Lower lobe of right lung (tissue), 2 donors: ENCODE measurements at regions not wholly inside any gene's neighbourhood (a gene's known extent, or its start where the extent isn't known, plus 50 kb on each side); places are given as distances from the start of the nearest gene placed in this dataset.
A peak's percentile ranks its signal among the peaks of the same experiment; 100 is the strongest.
"Not testable (repeated sequence)": the region's sequence is repeated elsewhere in the genome, so short reads cannot be mapped to it uniquely, and the experiment has no call there.

Source experiments
- ATAC-seq, 2 donors: fragments of 200-7000 bp; cut with Tn5 transposase; one replicate each; pipeline ENCODE4 v1.9.1; 2020 to 2022; ENCODE audit warnings: mild to moderate bottlenecking in 2 of 2, moderate library complexity in 2 of 2
- DNase-seq: peaks from one replicate; pipeline ENCODE4 v3.0.0-alpha.2; 2020
- H3K27ac ChIP-seq: fragments of 200-600 bp; one replicate; pipeline ENCODE4 v1.8.0; 2022
- H3K27me3 ChIP-seq: fragments of 200-600 bp; one replicate; pipeline ENCODE4 v1.8.0; 2022; ENCODE audit warnings: low read depth
- H3K36me3 ChIP-seq: fragments of 200-600 bp; one replicate; pipeline ENCODE4 v1.8.0; 2022; ENCODE audit warnings: mild to moderate bottlenecking
- H3K4me1 ChIP-seq: fragments of 200-600 bp; one replicate; pipeline ENCODE4 v1.8.0; 2022
- H3K4me3 ChIP-seq: fragments of 200-600 bp; one replicate; pipeline ENCODE4 v1.8.0; 2022; ENCODE audit warnings: mild to moderate bottlenecking
- H3K9me3 ChIP-seq: fragments of 200-600 bp; one replicate; pipeline ENCODE4 v1.8.0; 2022
- CTCF ChIP-seq: fragments of 200-600 bp; IDR thresholded peaks from one replicate; pipeline ENCODE4 v1.8.0; 2022; ENCODE audit warnings: antibody characterized with exemption, mild to moderate bottlenecking
- intact Hi-C: fragments of 100-400 bp; cut with DNase I; formaldehyde crosslinking; loops from one replicate; pipeline ENCODE4 v1.11.0; 2022
- donor health status: DM: no; HTN: yes; CAD: no; lungs with severe emphysema.

- intact Hi-C loops, result no loop called here
- H3K4me1 ChIP-seq, result peaks cover 40% of the 10 kb centered on the region
- peak overlapping the region; percentile 70 for H3K27ac ChIP-seq
- no peaks in the 10 kb centered on the region for H3K36me3 ChIP-seq
- no peaks in the 10 kb centered on the region for H3K9me3 ChIP-seq
- TF ChIP-seq CTCF, result no peak
- no peaks in the 10 kb centered on the region for H3K27me3 ChIP-seq
- ATAC-seq (peak in 1 of 2 donors; percentile 13), DNase-seq (no peak)
- no peak overlapping the region for H3K4me3 ChIP-seq
Observed at GRCh38 chr20:53866794-53867740, 203.3 kb downstream of the BCAS1 start.

GRCh38 chr20:53865901-53866793, 204.2 kb downstream of the BCAS1 start:
- DNase-seq (no peak), ATAC-seq (peak; percentile 83 to 91)
- Histone ChIP-seq H3K9me3 (no peaks in the 10 kb centered on the region), H3K36me3 (no peaks in the 10 kb centered on the region), H3K27me3 (no peaks in the 10 kb centered on the region), H3K4me1 (peaks cover 35% of the 10 kb centered on the region), H3K27ac (peak overlapping the region; percentile 70), H3K4me3 (peak overlapping the region; percentile 27)
- intact Hi-C loops, result no loop called here
- TF ChIP-seq CTCF, result no peak

GRCh38 chr20:53864765-53865683, 205.4 kb downstream of the BCAS1 start:
- H3K9me3 ChIP-seq, DNase-seq, ATAC-seq, intact Hi-C loops, H3K27me3 ChIP-seq, H3K4me3 ChIP-seq, H3K36me3 ChIP-seq: not testable (repeated sequence)
- Histone ChIP-seq H3K4me1 (peaks cover 31% of the 10 kb centered on the region), H3K27ac (peak overlapping the region; percentile 70)

GRCh38 chr20:53863923-53864641, 206.3 kb downstream of the BCAS1 start:
- intact Hi-C loops, H3K4me3 ChIP-seq, H3K36me3 ChIP-seq, H3K27ac ChIP-seq, DNase-seq, H3K27me3 ChIP-seq, H3K9me3 ChIP-seq, ATAC-seq: not testable (repeated sequence)
- peaks cover 22% of the 10 kb centered on the region for H3K4me1 ChIP-seq

- H3K27me3 ChIP-seq, H3K4me3 ChIP-seq, DNase-seq, intact Hi-C loops, H3K9me3 ChIP-seq, H3K27ac ChIP-seq, H3K36me3 ChIP-seq, ATAC-seq: not testable (repeated sequence)
- peaks cover 22% of the 10 kb centered on the region for H3K4me1 ChIP-seq
Observed at GRCh38 chr20:53863535-53863922, 206.9 kb downstream of the BCAS1 start.

GRCh38 chr20:53863039-53863438, 207.4 kb downstream of the BCAS1 start:
- ATAC-seq, H3K27ac ChIP-seq, H3K9me3 ChIP-seq, intact Hi-C loops, H3K27me3 ChIP-seq, DNase-seq, H3K36me3 ChIP-seq, H3K4me3 ChIP-seq: not testable (repeated sequence)
- H3K4me1 ChIP-seq, result peaks cover 25% of the 10 kb centered on the region

GRCh38 chr20:53862490-53862889, 207.9 kb downstream of the BCAS1 start:
- intact Hi-C loops, DNase-seq, H3K9me3 ChIP-seq, ATAC-seq, H3K27ac ChIP-seq, H3K27me3 ChIP-seq, H3K4me3 ChIP-seq, H3K36me3 ChIP-seq: not testable (repeated sequence)
- H3K4me1 ChIP-seq, result peaks cover 30% of the 10 kb centered on the region

GRCh38 chr20:53862136-53862397, 208.3 kb downstream of the BCAS1 start:
- H3K9me3 ChIP-seq, H3K27me3 ChIP-seq, H3K4me3 ChIP-seq, intact Hi-C loops, H3K27ac ChIP-seq, ATAC-seq, H3K36me3 ChIP-seq, DNase-seq: not testable (repeated sequence)
- peaks cover 25% of the 10 kb centered on the region for H3K4me1 ChIP-seq
